ENCODE measurements at regions not wholly inside any gene's neighbourhood (a gene's known extent, or its start where the extent isn't known, plus 50 kb on each side); places are given as distances from the start of the nearest gene placed in this dataset.

DNA sequence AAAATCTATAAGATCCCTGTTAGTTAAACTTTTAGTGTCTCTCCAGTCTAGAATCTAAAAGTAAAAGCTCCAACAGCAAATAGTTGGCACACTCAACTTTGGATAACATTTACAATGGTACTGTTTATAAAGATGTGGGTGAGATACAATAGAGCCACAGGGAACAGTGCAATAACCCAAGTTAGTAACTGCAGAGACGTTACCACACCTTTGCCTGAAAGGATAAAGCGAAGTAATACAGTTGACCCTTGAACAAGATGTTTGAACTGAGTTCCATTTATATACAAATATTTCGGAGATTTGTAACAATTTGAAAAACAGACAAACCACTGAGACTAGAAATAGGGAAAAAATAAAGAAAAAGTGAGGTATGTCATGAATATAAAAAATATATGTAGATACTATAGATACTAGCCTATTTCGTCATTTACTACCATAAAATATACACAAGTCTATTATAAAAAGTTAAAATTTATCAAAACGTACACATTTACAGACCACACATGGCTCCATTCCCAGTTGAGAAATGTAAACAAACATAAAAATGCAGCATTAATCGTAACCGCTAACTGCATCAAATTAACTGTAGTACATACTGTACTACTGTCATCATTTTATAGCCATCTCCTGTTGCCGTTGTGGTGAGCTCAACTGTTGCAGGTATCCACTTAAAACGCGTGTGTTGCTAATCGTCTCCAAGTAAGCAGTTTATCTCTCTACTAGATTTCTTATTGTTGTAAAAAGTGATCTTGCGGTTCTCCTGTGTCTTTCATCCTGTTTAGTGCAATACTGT, 56.5 kb upstream of the HIF1A start:
- TF ChIP-seq, protein P1, sequence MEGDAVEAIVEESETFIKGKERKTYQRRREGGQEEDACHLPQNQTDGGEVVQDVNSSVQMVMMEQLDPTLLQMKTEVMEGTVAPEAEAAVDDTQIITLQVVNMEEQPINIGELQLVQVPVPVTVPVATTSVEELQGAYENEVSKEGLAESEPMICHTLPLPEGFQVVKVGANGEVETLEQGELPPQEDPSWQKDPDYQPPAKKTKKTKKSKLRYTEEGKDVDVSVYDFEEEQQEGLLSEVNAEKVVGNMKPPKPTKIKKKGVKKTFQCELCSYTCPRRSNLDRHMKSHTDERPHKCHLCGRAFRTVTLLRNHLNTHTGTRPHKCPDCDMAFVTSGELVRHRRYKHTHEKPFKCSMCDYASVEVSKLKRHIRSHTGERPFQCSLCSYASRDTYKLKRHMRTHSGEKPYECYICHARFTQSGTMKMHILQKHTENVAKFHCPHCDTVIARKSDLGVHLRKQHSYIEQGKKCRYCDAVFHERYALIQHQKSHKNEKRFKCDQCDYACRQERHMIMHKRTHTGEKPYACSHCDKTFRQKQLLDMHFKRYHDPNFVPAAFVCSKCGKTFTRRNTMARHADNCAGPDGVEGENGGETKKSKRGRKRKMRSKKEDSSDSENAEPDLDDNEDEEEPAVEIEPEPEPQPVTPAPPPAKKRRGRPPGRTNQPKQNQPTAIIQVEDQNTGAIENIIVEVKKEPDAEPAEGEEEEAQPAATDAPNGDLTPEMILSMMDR (IDR thresholded peaks at IDR 0.05), result no peak
- Histone ChIP-seq H3K27me3 (no peaks in the 10 kb centered on the region), H3K9me3 (no peaks in the 10 kb centered on the region), H3K4me3 (no peak overlapping the region), H3K36me3 (no peaks in the 10 kb centered on the region), H3K27ac (no peak overlapping the region), H3K4me1 (peaks cover 0 to 6% of the 10 kb centered on the region in 2 donors)
- DNase-seq (no peak), ATAC-seq (no peak)
- intact Hi-C loops (cut with DNase I), result no loop called here

DNA sequence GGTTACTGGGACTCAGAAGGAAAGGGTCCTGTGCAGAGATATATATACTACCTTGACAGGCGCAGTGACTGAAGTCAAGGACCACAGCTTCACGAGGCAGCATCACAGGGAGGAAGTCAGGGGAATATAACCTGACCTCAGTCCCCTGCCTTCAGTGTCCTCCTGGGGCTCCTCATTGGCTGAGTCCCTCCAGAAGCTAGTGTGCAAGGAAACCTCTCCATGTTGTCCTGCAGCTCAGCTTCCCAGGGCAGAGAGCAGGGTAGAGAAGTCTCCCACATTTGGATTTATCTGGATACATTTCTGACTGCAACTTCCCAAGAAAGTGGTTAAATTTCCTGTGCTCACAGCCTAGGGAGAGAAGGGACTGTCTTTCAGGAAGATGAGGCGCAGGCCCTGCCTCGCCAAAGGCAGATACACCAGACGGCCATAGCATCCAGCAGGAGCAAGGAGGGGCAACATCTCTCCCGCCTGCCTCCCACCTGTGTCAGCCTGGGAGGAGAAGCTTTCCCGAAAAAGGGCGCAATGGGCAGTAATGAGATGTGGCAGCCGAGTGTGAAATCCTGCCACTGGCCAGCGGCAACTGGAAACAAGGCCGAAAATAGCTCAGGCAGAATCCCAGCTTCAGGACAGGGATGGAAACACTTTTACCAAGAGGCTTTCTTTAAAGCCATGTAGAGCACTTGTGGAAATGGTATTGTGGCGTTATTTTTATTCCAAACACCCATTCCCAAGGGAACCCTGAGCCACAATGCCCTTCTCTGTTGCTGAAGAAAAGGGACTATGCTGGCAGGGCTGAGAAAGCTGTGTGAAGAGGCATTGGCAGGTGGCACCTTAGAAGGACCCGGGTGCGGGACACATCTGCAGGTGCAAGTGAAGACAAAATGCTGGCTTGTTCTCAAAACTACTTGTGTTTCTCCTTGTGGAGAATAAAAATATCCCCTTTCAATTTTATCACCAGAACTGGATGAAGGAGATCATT, 54.9 kb upstream of the HIF1A start:
- intact Hi-C loops (cut with DNase I), result no loop called here
- Histone ChIP-seq H3K4me3 (no peak overlapping the region), H3K4me1 (peaks cover 0 to 9% of the 10 kb centered on the region in 2 donors), H3K36me3 (no peaks in the 10 kb centered on the region), H3K27me3 (no peaks in the 10 kb centered on the region), H3K27ac (no peak overlapping the region), H3K9me3 (no peaks in the 10 kb centered on the region)
- DNase-seq, result no peak
- TF ChIP-seq, protein P1 (IDR thresholded peaks at IDR 0.05), result no peak
- no peak for ATAC-seq

DNA sequence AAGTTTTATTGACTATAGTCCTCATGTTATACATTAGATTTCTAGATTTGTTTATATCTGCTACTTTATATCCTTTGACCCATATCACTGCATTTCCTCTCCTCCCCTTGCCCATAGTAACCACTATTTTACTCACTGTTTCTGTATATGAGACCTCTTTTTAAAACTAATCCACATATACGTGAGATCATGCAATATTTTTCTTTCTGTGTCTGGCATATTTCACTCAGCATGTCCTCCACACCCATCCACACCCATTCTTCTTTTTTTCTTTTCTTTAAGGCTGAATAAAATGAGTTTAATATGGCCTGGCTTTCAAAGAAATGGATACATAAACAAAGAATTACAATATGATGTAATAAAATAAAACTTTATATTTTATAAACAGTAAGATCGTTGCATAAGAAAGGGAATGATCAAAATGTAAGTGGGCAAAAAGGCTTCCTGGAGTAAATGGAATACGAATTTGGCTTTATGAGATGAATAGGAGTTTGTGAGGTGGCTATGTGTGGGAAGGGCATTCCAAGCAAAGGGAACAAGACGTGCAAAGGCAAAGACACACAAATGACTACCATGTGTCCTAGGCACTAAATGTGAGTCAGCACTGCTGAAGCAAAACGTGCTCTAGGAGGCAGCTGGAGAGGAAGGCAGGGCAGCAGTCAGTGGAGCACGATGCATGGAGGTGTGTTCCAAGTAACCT, 53.2 kb upstream of the HIF1A start:
- H3K4me3 ChIP-seq, result no peak overlapping the region
- H3K4me1 ChIP-seq, result peaks cover 0 to 4% of the 10 kb centered on the region in 2 donors
- no peaks in the 10 kb centered on the region for H3K36me3 ChIP-seq
- no peak overlapping the region for H3K27ac ChIP-seq
- ATAC-seq (no peak), DNase-seq (no peak)
- H3K9me3 ChIP-seq, result no peaks in the 10 kb centered on the region
- intact Hi-C loops (cut with DNase I), result no loop called here
- no peaks in the 10 kb centered on the region for H3K27me3 ChIP-seq
- TF ChIP-seq, protein P1 (IDR thresholded peaks at IDR 0.05), result no peak

DNA sequence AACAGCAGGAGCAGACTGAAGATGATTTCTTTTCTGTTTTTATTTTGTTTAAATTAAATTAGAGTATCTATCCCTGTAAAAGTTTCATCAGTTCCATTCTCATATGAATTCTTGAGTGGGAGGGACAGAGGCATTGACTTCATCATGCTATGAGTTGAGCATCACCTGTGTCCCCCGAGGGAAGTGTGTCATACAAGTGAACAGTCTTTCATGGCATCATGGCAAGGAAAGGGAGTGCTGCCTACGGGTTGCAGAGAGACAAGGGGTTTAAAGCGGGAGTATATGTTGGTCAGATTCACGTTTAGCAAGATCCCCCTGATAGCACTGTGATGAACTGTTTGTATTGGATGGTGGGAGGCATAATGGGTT, 52.7 kb upstream of the HIF1A start:
- Histone ChIP-seq H3K27ac (no peak overlapping the region), H3K9me3 (no peaks in the 10 kb centered on the region), H3K36me3 (no peaks in the 10 kb centered on the region), H3K4me3 (no peak overlapping the region), H3K4me1 (peaks cover 0 to 4% of the 10 kb centered on the region in 2 donors), H3K27me3 (no peaks in the 10 kb centered on the region)
- intact Hi-C loops (cut with DNase I), result no loop called here
- ATAC-seq (no peak), DNase-seq (no peak)
- TF ChIP-seq, protein P1 (IDR thresholded peaks at IDR 0.05), result no peak

Measured in left lung (tissue), 4 donors.